ENCODE measurements at regions not wholly inside any gene's neighbourhood (a gene's known extent, or its start where the extent isn't known, plus 50 kb on each side); places are given as distances from the start of the nearest gene placed in this dataset.
A peak's percentile ranks its signal among the peaks of the same experiment; 100 is the strongest.

- ATAC-seq (no peak), DNase-seq (no peak)
- Histone ChIP-seq H3K9me3 (ENCODE audit: low read length) (no peaks in the 10 kb centered on the region), H3K4me3 (ENCODE audit: low read length) (no peak overlapping the region), H3K27ac (ENCODE audit: low read length) (no peak overlapping the region), H2AFZ (ENCODE audit: low read length) (no peak overlapping the region), H3K4me2 (ENCODE audit: low read length) (no peak overlapping the region), H3K9me2 (replicated peaks; ENCODE audit: low read length) (no peaks in the 10 kb centered on the region), H3K4me1 (ENCODE audit: insufficient read depth, low read length) (peaks cover 30% of the 10 kb centered on the region), H3K36me3 (ENCODE audit: low read depth, low read length) (no peaks in the 10 kb centered on the region), H3F3A (ENCODE audit: low read length, unreplicated experiment) (no peaks in the 10 kb centered on the region), H3K9ac (ENCODE audit: low read length) (no peak overlapping the region), H3K79me2 (ENCODE audit: low read length) (no peaks in the 10 kb centered on the region), H4K20me1 (ENCODE audit: low read length) (no peaks in the 10 kb centered on the region), H3K27me3 (ENCODE audit: low read length) (no peaks in the 10 kb centered on the region)
- POLR2A ChIA-PET (ENCODE audit: unreplicated experiment), result no interaction called here
- intact Hi-C loops (cut with micrococcal nuclease), result no loop called here
- CTCF ChIA-PET, result no interaction called here
- TF ChIP-seq EZH2 (IDR thresholded peaks at IDR 0.05; ENCODE audit: low read length, unreplicated experiment), result no peak
- no peak for TF ChIP-seq EZH2phosphoT487 (IDR thresholded peaks at IDR 0.05; ENCODE audit: borderline replicate concordance, low read length)
- TF ChIP-seq CTCF (conservative IDR thresholded peaks at IDR 0.05; ENCODE audit: low read depth, low read length), result no peak
- BruUV-seq (replicated peaks), result no TSS peak
These were observed 297.6 kb upstream of the TCF21 start for GRCh38 chr6:133591275-133591674.

- BruUV-seq (replicated peaks), result no TSS peak
- TF ChIP-seq EZH2phosphoT487 (IDR thresholded peaks at IDR 0.05; ENCODE audit: borderline replicate concordance, low read length) (no peak), EZH2 (IDR thresholded peaks at IDR 0.05; ENCODE audit: low read length, unreplicated experiment) (no peak), CTCF (conservative IDR thresholded peaks at IDR 0.05; ENCODE audit: low read depth, low read length) (no peak)
- H3K9me3 ChIP-seq (ENCODE audit: low read length), result no peaks in the 10 kb centered on the region
- H3K79me2 ChIP-seq (ENCODE audit: low read length), result no peaks in the 10 kb centered on the region
- CTCF ChIA-PET, result interaction anchor here (0.6 kb wide), 1 partner anchor 33 kb away, joined by 4 read pairs; no protein-coding TSS in a partner anchor
- POLR2A ChIA-PET (ENCODE audit: unreplicated experiment), result interaction anchor here (0.5 kb wide), 1 partner anchor 8 kb away, joined by 3 read pairs; no protein-coding TSS in a partner anchor
- H3K27ac ChIP-seq (ENCODE audit: low read length), result peak overlapping the region; percentile 76
- no peak overlapping the region for H2AFZ ChIP-seq (ENCODE audit: low read length)
- H3K4me3 ChIP-seq (ENCODE audit: low read length), result no peak overlapping the region
- no peaks in the 10 kb centered on the region for H3K9me2 ChIP-seq (replicated peaks; ENCODE audit: low read length)
- no peaks in the 10 kb centered on the region for H3K36me3 ChIP-seq (ENCODE audit: low read depth, low read length)
- intact Hi-C loops (cut with micrococcal nuclease), result no loop called here
- H3F3A ChIP-seq (ENCODE audit: low read length, unreplicated experiment), result no peaks in the 10 kb centered on the region
- H3K9ac ChIP-seq (ENCODE audit: low read length), result peak overlapping the region; percentile 24; the same call in 1 of the 2 replicates
- ATAC-seq, result peak; percentile 22; the same call in 1 of the 2 replicates
- DNase-seq, result peak; percentile 33
- peaks cover 30% of the 10 kb centered on the region for H3K4me1 ChIP-seq (ENCODE audit: insufficient read depth, low read length)
- H3K4me2 ChIP-seq (ENCODE audit: low read length), result peak overlapping the region; percentile 51
- no peaks in the 10 kb centered on the region for H3K27me3 ChIP-seq (ENCODE audit: low read length)
- H4K20me1 ChIP-seq (ENCODE audit: low read length), result no peaks in the 10 kb centered on the region
These were observed 294.2 kb upstream of the TCF21 start for GRCh38 chr6:133594652-133595110.

- Histone ChIP-seq H3K9me2 (replicated peaks; ENCODE audit: low read length) (no peaks in the 10 kb centered on the region), H3K9me3 (ENCODE audit: low read length) (no peaks in the 10 kb centered on the region), H3K79me2 (ENCODE audit: low read length) (no peaks in the 10 kb centered on the region), H3K9ac (ENCODE audit: low read length) (peak overlapping the region; percentile 24; the same call in 1 of the 2 replicates), H3K4me3 (ENCODE audit: low read length) (no peak overlapping the region), H3K4me2 (ENCODE audit: low read length) (peak overlapping the region; percentile 51), H3K27ac (ENCODE audit: low read length) (peak overlapping the region; percentile 76), H3K36me3 (ENCODE audit: low read depth, low read length) (no peaks in the 10 kb centered on the region), H3K4me1 (ENCODE audit: insufficient read depth, low read length) (peaks cover 29% of the 10 kb centered on the region), H2AFZ (ENCODE audit: low read length) (no peak overlapping the region), H3K27me3 (ENCODE audit: low read length) (no peaks in the 10 kb centered on the region), H4K20me1 (ENCODE audit: low read length) (no peaks in the 10 kb centered on the region), H3F3A (ENCODE audit: low read length, unreplicated experiment) (no peaks in the 10 kb centered on the region)
- DNase-seq (peak; percentile 72), ATAC-seq (peak; percentile 84)
- TF ChIP-seq EZH2 (IDR thresholded peaks at IDR 0.05; ENCODE audit: low read length, unreplicated experiment), result no peak
- no peak for TF ChIP-seq CTCF (conservative IDR thresholded peaks at IDR 0.05; ENCODE audit: low read depth, low read length)
- ChIA-PET CTCF (no interaction called here), POLR2A (ENCODE audit: unreplicated experiment) (interaction anchor here (0.5 kb wide), 1 partner anchor 9 kb away, joined by 3 read pairs; no protein-coding TSS in a partner anchor)
- no TSS peak for BruUV-seq (replicated peaks)
- intact Hi-C loops (cut with micrococcal nuclease), result no loop called here
These were observed 293.7 kb upstream of the TCF21 start for GRCh38 chr6:133595111-133595761.

All from PC-3 (cell line).